GM18519 (cell line): ENCODE measurements at regions not wholly inside any gene's neighbourhood (a gene's known extent, or its start where the extent isn't known, plus 50 kb on each side); places are given as distances from the start of the nearest gene placed in this dataset.
"Not testable (repeated sequence)": the region's sequence is repeated elsewhere in the genome, so short reads cannot be mapped to it uniquely, and the experiment has no call there.

Experiments
- ATAC-seq: cut with Tn5 transposase; IDR thresholded peaks from one replicate; pipeline ENCODE4 v1.9.1; 2021; ENCODE audit warnings: mild to moderate bottlenecking, moderate library complexity; ENCODE audit not compliant: unreplicated experiment, low FRiP score

DNA sequence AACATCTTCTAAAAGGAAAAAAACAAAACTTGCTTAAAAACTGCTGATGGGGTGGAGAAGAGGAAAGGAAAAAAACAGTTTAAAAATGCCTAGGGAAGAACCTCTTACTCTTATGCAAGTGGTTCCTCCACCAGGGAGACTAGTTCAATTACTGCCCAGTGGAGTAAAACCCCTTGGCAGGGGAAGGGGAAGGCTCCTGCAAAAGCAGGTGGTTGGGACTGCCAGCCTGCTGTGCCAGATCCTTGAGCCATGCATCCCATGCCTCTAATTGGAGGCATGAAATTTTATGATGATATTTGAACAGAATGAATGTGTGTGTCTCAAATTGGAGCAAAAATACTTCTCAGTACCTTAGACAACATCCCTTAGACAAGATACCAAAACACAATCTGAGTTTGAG is 118.8 kb downstream of the FSCB start:
- ATAC-seq: no peak

DNA sequence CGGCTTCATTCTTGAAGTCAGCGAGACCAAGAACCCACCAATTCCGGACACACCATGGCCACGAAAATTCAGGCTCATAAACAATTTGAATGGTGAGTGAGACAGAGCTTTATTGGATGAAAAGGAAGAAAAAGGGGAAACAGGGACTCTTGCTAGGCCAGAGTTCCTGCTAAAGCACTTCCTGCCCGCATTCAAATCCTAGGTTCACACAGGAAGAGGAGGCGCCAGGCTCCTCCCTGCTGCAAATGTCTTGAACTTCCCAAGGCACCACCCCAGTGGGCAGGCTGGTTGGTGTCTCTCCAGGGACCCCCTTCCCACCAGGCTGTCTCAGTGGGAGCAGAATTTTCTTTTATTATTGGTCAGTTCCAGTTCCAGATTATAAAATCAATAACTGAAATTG is 121.2 kb downstream of the FSCB start:
- ATAC-seq: no peak

DNA sequence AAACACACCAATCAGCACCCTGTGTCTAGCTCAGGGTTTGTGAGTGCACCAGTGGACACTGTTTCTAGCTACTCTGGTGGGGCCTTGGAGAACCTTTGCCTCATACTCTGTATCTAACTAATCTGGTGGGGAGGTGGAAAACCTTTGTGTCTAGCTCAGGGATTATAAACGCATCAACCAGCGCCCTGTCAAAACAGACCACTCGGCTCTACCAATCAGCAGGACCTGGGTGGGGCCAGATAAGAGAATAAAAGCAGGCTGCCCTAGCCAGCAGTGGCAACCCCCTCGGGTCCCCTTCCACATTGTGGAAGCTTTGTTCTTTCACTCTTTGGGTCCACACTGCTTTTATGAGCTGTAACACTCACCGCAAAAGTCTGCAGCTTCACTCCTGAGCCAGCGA is 121.8 kb downstream of the FSCB start:
- not testable (repeated sequence) for ATAC-seq

DNA sequence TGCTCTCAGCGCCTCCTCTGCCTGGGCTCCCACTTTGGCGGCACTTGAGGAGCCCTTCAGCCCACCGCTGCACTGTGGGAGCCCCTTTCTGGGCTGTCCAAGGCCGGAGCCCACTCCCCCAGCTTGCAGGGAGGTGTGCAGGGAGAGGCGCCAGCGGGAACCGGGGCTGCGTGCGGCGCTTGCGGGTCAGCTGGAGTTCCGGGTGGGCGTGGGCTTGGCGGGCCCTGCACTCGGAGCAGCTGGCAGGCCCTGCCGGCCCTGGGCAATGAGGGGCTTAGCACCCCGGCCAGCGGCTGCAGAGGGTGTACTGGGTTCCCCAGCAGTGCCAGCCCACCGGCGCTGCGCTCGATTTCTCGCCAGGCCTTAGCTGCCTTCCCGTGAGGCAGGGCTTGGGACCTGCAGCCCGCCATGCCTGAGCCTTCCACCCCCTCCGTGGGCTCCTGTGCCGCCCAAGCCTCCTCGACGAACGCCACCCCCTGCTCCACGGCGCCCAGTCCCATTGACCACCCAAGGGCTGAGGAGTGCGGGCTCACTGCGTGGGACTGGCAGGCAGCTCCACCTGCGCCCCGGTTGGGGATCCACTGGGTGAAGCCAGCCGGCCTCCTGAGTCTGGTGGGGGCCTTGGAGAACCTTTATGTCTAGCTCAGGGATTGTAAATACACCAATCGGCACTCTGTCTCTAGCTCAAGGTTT is 122.3 kb downstream of the FSCB start:
- ATAC-seq: not testable (repeated sequence)

DNA sequence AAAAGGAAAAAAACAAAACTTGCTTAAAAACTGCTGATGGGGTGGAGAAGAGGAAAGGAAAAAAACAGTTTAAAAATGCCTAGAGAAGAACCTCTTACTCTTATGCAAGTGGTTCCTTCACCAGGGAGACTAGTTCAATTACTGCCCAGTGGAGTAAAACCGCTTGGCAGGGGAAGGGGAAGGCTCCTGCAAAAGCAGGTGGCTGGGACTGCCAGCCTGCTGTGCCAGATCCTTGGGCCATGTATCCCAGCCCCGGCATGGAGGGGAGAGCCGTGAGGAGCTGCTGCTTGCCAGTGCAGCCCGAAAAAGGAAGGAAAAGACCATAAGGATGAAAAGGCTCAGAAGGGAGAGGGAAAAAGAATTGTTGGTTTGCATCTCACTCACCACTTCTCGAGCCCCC is 123.0 kb downstream of the FSCB start:
- ATAC-seq: no peak

DNA sequence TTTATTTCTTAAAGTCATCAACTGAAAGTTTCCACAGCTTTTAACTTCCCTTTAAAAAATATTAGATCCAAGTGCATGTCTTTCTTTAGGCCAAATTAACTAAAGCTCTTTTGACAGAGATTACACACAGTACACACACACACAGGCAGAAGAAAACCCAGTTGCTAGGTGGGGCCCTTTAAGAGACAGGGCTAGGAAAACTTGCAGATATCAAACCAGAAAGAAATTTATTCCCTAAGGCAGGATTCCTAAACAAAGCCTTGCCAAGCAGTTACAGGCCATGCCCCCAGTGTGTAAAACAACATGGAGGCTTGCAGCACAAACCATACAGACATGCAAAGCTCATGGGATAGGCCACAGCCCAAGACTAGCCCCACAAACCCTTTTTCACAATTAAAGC is 123.4 kb downstream of the FSCB start:
- no peak for ATAC-seq

DNA sequence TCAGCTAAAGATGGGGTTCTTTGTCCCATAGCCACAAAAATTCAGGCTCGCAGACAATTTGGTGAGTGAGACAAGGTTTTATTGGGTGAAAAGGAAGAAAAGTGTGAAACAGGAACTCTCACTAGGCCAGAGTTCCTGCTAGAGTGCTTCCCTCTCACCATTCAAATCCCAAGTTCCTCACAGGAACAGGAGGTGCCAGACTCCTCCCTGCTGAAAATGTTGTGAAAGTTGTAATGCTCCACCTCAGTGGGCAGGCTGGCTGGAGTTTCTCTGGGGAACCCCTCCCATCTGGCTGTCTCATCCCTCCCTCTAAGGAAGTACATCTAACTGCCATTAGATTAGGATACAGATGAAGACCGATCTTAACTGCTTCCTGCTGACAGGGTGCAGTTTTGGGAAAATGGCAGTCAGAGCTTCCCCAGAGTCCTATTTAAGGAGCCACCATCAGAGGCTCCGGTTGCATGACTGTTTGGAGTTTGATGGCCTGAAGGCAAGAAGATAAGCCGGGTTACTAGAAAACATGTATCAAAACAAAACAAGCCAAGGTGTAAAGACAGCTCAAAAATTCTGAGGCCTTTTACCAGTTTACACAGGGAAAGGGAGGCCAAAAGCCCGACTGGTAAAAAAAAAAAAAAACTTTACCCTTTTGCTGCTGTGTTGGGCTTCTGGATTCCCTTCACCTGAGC is 127.6 kb downstream of the FSCB start:
- no peak for ATAC-seq

DNA sequence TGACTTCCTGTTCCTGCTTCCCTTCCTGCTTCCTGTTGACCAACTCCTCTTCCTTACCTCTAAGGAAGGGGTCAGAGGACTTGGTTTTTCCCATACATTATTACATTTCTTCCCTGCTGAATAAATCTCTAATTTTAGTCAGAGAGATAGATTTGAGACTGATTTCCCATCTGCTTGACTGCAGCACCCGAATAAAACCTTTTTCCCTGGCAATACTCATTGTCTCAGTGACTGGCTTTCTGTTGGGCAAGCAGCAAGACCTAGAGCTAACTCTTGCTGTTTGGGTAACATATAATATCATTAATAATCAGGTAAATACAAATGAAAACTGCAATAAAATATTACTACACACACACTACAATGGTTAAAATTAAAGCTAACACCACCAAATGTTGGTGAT is 132.2 kb downstream of the FSCB start:
- no peak for ATAC-seq

DNA sequence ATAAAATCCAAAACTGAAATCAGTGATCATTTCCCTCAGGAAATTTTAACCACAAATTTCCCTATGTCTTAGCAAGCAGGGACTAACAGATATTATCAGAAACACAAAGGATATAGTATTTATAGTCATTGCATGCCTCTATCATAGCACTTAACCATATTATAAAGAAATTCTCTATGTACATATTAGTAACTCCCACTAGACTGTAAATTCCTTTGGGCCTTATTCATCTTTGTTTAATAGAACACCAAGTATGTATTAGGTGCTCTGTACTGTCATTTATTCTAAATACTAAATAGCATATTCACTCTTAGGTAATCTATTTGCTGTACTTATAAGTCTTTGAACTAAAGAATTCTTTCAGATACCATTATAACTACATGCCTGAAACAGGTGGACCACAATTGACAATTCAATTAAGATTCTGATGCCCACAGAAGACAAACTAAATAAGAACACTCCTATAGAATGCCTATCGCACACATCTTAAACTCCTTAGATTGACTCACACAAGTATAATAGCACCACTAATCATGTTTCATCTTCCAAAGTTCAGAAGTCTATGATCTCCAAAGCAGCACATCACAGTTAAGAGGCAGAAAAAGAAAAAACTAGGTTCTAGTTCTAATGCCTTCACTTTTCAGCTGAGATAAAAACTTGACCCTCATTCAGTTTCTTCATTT is 134.1 kb downstream of the FSCB start:
- ATAC-seq: no peak

DNA sequence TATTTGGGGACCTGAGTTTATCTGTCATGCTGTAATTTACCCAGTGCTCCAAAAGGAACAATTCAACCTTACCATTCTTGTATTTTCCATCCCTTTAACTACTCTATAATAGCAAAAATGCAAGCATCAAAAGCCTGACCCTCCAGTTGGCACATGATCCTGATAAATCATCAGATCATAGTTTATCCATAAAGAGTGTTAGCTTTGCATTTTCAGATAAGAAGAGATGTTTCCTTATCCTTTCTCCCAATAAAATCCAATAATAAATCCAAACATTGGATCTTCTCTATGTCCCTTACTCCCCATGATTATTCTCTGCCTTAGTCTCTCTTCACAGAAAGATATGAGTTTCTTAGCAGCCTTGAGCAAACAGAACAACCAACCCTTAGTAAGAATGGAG is 134.9 kb downstream of the FSCB start:
- ATAC-seq: no peak

DNA sequence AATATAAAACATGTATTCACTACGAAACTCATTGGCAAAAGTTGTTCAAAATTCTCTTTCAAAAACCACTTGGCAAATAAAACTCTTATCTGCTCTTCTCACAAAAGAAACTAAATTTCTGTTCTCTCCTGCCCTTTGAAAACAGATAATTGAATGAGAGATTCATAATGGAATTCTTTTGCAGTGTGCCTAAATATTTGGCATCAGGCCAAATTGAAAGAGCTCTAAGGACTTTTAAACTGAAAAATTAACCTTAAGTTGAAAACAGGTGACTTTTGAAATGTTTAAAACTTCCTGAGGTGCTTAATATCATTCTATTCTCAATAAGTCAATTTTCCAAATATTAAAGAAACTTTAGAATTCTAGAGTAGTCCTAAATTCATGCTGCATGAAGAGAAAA is 136.4 kb downstream of the FSCB start:
- no peak for ATAC-seq

DNA sequence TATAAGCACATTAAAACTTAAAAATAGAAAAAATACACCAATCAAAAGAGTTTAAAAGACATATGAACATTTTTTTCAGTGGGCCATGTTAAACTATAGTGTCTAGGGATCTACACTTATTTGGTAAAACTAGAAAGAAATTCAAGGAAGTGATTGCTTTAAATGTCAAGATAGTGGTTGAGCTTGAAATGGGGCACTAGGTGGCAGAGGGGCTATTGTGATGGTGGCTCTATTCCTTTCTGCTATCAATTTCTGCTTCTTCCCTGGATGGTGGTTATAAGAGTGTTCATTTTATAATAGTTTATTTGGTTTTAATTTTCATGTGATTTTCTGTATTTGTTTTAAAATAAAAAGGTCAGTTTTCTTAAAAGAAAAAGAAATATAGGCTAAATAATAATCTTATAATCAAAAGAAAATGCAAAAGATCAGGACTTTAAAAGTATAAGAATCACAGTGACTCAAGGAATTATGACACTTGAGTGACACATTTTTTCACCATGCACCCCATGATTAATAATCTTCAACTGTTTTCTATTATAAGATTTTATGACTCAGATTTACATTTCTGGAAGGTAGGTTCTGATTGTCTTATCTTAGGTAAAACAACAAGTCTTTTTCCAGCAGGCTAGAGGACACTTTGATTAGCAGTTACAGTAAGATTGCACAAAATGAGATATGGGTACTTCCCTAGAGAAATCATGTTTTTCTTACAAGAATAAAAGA is 137.5 kb downstream of the FSCB start:
- ATAC-seq: no peak

DNA sequence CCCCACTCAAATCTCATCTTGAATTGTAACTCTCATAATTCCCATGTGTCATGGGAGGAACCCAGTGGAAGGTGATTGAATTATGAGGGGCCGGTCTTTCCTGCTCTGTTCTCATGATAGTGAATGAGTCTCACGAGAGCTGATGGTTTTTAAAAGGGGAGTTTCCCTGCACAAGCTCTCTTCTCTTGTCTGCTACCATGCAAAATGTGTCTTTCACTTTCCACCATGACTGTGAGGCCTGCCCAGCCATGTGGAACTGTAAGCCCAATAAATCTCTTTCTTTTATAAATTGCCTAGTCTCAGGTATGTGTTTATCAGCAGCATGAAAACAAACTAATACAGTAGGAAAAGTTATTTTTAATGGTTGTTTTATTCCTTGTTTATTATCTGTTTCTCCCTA is 146.0 kb downstream of the FSCB start:
- ATAC-seq: no peak

DNA sequence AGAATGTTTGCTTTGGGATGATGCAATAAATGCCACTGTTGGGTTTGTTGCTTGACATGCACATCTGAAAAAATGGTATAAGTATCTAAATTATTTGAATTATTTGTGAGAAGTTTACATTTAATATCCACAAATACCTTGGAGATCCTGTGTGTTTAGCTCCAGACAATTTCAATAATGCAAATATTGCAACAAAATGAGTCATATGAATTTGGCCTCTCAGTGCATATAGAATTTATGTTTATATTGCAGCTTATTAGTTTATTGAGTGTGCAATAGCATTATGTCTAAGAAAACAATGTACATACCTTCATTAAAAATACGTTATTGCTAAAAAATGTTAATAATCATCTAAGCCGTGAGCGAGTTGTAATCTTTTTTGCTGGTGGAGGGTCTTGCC is 153.3 kb downstream of the FSCB start:
- no peak for ATAC-seq

DNA sequence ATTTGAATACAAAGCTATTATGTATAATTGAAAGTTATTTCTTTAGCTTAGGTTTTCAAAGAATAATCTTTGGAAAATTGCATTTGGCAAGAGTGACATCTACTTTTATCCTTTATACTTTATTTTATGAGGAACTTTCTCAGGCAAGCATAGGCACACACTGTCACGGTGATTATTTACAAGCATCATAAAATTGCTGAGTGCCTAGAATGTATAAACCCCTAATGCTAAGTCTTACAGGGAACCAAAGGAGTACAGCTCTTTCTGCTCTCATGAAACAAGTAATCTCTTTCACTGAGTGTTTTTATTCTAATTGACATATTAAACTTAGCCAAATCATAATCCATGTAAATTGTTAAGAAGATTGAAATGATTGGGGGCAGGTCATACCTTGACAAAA is 154.9 kb downstream of the FSCB start:
- ATAC-seq: no peak

DNA sequence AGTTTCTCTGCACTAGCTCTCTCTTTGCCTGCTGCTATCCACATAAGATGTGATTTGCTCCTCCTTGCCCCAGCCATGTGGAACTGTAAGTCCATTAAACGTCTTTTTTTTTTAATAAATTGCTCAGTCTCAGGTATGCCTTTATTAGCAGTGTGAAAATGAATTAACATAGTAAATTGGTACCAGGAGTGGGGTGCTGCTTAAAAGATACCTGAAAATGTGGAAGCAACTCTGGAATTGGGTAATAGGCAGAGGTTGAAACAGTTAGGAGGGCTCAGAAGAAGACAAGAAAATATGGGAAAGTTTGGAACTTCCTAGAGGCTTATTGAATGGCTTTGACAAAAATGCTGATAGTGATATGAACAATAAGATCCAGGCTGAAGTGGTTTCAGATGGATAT is 159.8 kb downstream of the FSCB start:
- ATAC-seq: no peak

DNA sequence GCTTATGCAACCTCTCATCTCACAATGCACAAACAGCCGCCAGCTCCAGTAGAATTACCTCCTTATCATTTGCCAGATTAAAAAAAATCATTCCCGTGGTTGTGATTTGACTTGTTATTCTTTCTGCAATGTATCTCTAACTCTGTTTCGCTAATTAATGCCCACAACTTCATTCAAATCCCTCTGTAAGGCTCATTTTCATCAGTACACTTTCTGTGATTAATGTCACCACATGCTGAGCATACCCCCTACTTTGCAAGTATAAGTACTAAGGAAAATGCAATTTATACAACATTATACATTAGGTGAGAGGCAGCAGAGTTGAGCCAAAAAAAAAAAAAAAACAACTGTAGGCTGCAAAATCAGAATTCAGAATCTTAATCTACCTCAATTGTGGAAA is 166.0 kb downstream of the FSCB start:
- ATAC-seq: no peak

DNA sequence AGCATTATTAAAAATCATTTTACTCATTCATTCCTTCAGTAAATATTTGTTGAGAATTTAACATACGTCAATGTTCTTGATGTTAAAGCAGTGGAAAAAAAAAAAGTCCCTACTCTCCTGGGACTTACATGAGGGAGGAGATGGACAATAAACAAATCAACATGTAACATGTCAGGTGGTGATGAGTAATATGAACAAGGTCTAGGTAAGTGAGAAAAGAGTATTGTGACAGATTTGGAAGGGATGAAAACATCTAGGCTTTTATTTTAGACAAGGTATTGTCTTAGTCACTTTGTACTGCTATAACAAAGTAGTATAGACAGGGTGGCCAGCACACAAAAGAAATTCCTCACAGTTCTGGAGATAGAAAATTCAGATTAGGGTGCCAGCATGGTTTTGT is 167.2 kb downstream of the FSCB start:
- ATAC-seq: no peak

DNA sequence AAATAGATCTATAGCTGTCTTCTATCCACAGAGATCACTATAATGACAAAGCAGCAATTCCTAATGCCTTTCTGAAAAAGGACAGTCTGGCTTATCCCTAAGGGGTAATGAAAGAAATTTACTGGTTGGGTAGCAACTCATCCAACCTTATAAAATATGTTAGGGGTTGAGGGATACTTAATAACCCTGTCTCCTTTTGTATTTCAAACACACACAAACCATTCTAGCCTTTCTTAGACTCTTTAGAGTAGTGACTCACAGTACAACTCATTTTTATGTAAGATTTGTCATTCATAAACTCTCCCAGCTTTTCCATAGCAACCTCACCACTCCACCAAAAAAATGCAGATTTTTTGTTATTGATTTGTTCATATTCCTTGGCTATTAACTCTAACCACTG is 167.9 kb downstream of the FSCB start:
- ATAC-seq: no peak

DNA sequence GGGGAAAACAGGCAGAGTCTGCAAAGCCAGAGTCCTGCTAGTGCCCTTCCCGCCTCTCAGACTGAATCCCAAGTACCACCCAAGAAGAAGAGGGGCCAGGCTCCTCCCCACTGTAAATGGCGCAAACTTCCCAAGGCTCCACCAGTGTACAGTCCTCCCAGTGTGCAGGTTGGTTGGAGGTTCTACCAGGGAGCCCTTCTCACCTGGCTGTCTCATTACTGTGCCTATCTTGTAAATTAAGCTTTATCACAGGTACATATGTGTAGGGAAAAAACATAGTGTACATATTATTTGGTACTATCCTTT is 189.7 kb downstream of the FSCB start:
- no peak for ATAC-seq

DNA sequence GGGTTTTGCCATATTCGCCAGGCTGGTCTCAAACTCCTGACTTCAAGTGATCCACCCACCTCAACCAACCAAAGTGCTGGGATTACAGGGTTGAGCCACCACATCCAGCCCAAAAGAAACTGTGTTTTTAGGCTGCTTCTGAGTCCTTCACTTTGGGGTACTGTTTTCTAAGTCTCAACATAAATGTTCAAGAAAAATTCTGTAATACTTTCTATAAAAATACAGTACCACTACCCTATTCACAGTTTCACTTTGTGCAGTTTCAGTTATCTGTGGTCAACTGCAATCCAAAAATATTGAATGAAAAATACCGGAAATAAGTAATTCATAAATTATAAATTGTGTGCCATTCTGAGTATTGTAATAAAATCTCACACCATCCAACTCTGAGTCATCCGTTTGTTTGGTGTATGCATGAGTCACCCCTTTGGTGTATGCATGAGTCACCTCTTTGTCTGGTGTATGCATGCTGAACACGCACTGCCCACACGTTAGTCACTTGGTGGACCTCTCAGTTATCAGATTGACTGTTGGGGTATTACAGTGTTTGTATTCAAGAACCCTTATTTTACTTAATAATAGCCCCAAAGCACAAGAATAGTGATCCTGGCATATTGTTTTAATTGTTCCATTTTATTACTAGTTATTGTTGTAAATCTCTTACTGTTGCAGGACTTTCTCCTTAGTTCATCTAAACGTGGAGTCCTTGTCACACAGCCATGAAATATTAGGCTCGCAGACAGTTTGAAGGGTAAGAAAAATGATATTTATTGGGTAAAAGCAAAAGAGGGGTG is 190.2 kb downstream of the FSCB start:
- no peak for ATAC-seq
